Lower leg skin (tissue), 3 donors: ENCODE measurements at regions not wholly inside any gene's neighbourhood (a gene's known extent, or its start where the extent isn't known, plus 50 kb on each side); places are given as distances from the start of the nearest gene placed in this dataset.

ENCODE experiments used
- CTCF ChIP-seq, 3 donors: fragments of 450-650 bp; IDR thresholded peaks; one replicate each; pipeline ENCODE4 v1.5.1; 2016; ENCODE audit warnings: antibody characterized with exemption in 3 of 3, mild to moderate bottlenecking in 3 of 3, moderate library complexity in 2 of 3
- POLR2A ChIP-seq, 2 donors: fragments of 450-650 bp; IDR thresholded peaks; one replicate each; pipeline ENCODE4 v1.6.1; 2016 to 2017; ENCODE audit warnings: antibody characterized with exemption in 2 of 2, mild to moderate bottlenecking in 1 of 2, moderate library complexity in 1 of 2

DNA sequence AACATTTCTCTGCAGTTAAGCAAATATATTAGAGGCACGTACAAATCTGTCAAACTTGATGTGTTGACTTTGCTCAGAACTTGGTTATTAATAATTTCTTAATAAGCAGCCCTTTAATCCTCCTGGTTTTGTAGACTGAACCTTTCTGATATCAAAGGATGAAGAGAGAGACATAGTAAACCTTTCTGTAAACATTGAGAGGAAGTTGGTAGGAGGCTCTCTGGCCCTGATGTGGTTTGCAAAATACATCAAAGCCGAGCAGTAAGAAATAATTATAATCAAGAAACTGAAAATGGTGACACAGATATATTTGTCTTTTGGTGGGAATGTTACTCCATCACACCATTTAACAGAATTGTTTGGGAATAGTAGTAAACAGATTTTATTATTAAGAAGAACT, 111.9 kb downstream of the OXSM start:
- TF ChIP-seq POLR2A (IDR thresholded peaks at IDR 0.05) (no peak), CTCF (IDR thresholded peaks at IDR 0.05) (no peak)
